HEK293T (cell line): ENCODE measurements at regions not wholly inside any gene's neighbourhood (a gene's known extent, or its start where the extent isn't known, plus 50 kb on each side); places are given as distances from the start of the nearest gene placed in this dataset.

Experiments
- ARNT ChIP-seq: fragments of 450-650 bp; IDR thresholded peaks from 2 replicates; pipeline ENCODE4 v1.6.1; 2017; ENCODE audit warnings: mild to moderate bottlenecking
- BHLHE40 ChIP-seq: fragments of 450-650 bp; IDR thresholded peaks from 2 replicates; pipeline ENCODE4 v1.6.1; 2016; ENCODE audit warnings: mild to moderate bottlenecking, moderate library complexity, borderline replicate concordance
- CTBP1 ChIP-seq: fragments of 450-650 bp; IDR thresholded peaks from 2 replicates; pipeline ENCODE4 v1.6.1; 2016; ENCODE audit warnings: borderline replicate concordance
- ELF4 ChIP-seq: fragments of 450-650 bp; IDR thresholded peaks from 2 replicates; pipeline ENCODE4 v1.6.1; 2017; ENCODE audit warnings: antibody characterized with exemption
- FOXA1 ChIP-seq: fragments of 450-650 bp; IDR thresholded peaks from 2 replicates; pipeline ENCODE4 v1.6.1; 2016; ENCODE audit warnings: mild to moderate bottlenecking
- FOXK2 ChIP-seq: fragments of 450-650 bp; IDR thresholded peaks from 2 replicates; pipeline ENCODE4 v1.6.1; 2016; ENCODE audit warnings: mild to moderate bottlenecking
- FOXM1 ChIP-seq: fragments of 450-650 bp; IDR thresholded peaks from 2 replicates; pipeline ENCODE4 v1.6.1; 2017; ENCODE audit warnings: mild to moderate bottlenecking, borderline replicate concordance
- SP1 ChIP-seq: fragments of 450-650 bp; IDR thresholded peaks from 2 replicates; pipeline ENCODE4 v1.6.1; 2017
- SUZ12 ChIP-seq: fragments of 450-650 bp; IDR thresholded peaks from 2 replicates; pipeline ENCODE4 v1.6.1; 2016; ENCODE audit warnings: mild to moderate bottlenecking
- ZNF384 ChIP-seq: fragments of 450-650 bp; IDR thresholded peaks from 2 replicates; pipeline ENCODE4 v1.6.1; 2016
- TF ChIP-seq, protein P1 (sequence below): fragments of 450-650 bp; IDR thresholded peaks from 2 replicates; pipeline ENCODE4 v1.6.1; 2016

DNA sequence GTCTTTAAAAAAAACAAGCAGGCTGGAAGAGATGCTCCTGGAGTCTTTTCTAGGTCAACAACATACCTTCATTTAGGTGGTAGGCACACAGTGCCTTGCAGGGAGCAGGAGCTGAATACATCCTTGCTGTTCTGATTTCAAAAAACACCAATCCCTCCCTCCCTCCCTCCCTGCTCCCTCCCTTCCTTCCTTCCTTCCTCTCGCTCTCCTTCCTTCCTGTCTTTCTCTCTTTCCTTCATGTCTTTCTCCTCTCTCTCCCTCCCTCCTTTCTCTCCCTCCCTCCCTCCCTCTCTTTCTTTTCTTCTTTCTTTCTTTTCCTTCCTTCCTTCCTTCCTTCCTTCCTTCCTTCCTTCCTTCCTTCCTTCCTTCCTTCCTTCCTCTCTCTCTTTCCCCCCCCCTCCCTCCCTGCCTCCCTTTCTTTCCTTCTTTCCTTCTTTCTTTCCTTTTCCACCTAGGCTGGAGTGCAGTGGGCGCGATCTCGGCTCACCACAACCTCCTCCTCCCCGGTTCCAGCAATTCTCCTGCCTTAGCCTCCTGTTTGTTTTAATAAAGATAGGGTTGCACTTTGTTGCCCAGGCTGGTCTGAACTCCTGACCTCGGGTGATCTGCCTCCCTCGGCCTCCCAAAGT is 245.1 kb downstream of the MIAT start:
- TF ChIP-seq SP1 (no peak), ZNF384 (no peak), BHLHE40 (no peak), CTBP1 (no peak), ELF4 (no peak), FOXM1 (no peak), FOXA1 (no peak), ARNT (no peak), FOXK2 (no peak), SUZ12 (no peak)
- TF ChIP-seq, protein P1, sequence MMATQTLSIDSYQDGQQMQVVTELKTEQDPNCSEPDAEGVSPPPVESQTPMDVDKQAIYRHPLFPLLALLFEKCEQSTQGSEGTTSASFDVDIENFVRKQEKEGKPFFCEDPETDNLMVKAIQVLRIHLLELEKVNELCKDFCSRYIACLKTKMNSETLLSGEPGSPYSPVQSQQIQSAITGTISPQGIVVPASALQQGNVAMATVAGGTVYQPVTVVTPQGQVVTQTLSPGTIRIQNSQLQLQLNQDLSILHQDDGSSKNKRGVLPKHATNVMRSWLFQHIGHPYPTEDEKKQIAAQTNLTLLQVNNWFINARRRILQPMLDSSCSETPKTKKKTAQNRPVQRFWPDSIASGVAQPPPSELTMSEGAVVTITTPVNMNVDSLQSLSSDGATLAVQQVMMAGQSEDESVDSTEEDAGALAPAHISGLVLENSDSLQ: no peak
